ENCODE measurements at regions not wholly inside any gene's neighbourhood (a gene's known extent, or its start where the extent isn't known, plus 50 kb on each side); places are given as distances from the start of the nearest gene placed in this dataset.
"Not testable (repeated sequence)": the region's sequence is repeated elsewhere in the genome, so short reads cannot be mapped to it uniquely, and the experiment has no call there.

- not testable (repeated sequence) for DNase-seq
Measured at GRCh38 chr3:197459571-197459970, 96.2 kb downstream of the BDH1 start.

DNA sequence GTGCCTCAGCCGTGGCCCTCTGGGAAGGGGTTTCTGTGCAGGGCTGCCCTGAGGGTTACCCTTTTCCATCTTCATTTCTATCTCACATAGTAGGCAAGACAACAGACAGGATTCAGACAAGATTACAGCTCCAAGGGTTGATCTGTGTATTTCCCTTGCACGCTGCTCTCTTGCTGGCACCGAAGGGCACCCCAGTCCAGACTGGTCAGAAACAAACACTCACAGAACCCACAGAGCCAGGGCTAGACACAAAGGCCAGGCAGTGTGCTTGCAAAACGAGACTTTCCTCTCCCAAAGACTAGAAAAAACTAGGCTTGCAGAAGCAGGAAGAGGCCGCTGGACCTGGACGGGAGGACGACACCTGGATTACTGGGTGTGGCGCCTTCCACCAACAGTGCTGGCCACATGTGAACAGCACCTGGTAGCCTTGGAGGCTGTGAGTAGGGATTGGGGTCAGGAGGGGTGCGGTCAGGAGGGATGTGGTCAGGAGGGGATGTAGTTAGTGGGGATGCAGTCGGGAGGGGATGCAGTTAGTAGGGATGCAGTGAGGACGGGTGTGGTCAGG, 96.8 kb downstream of the BDH1 start:
- no peak for DNase-seq

- DNase-seq: no peak
Measured at GRCh38 chr3:197458179-197458707, 97.5 kb downstream of the BDH1 start.

DNA sequence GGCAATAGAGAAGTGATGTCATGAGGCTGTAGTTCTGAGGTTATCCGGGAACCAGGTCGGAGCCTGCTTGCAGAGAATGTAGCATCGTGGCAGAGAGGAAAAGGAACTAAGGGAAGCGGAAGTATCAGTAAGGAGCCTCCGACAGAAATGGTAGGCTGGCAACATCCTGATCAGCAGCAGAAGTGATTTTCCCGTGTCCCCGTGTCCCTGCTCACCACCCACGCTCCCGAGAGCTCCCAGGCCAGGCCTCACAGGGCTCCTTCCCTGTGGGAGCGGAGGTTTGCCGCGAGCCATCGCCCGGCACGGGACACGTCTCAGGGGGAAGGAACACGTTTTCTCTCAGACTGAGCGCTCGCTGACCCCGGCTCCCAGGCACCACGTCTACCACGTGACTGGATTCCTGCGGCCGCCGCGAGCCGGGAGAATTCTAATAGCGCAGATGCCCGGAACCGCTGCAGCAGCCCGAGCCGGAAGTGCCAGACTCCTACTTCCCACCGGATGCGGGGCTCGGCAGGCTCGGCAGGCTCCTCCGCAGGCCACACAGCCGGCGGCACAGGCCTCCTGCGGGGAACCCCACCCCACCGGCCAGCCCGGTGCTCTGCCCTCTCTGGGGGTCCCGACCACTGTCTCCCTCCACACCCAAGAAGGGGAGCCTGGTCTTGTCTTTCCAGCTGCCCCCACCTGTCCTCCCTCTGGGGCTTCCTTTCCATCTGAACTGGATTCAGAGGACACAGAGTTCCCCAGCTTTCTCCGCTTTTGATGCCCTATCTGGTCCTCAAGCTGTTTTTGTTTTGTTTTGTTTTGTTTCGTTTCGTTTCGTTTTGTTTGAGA, 99.3 kb downstream of the BDH1 start:
- DNase-seq: no peak

GRCh38 chr3:197454841-197455240, 100.9 kb downstream of the BDH1 start:
- not testable (repeated sequence) for DNase-seq

DNA sequence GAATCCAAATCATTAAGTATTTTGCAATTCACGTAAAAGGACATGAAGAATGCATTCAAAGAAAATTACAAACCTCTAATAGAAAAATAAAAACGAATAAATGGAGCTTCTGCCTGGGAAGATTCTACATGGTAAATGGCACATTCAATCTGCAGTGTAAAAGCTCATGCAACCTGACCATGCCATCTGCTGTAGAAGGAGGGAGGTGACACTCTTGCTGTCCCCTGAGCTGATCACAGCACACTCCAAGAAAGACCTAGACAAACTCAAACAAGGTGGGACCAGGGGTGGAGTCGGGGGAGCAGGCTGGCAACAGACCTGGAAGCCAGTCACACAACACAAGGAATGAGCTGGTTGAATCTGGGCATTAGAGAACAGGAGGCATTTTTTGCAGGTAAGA, 101.8 kb downstream of the BDH1 start:
- DNase-seq: peak in 5 of 56 donors; percentile 6 to 31 (median 14)

DNA sequence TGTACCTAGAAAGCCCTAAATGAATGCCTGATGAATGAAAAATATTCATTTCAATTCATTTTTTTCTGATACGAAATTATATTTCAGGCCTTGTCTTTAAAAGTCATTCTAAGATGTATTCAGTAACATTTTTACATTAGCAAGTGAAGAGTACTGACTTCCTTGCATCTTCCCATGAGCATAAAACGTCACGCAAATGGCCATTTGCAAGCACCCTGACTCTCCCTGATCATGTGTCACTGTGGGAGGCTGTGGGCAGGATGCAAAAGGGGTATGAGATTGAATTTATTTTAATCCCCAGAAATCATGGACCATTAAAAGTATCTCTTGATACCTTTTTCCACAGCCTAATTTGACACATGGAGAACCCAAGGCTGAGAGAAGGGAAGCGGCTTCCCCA, 105.0 kb downstream of the BDH1 start:
- DNase-seq: no peak

GRCh38 chr3:197450308-197450707, 105.5 kb downstream of the BDH1 start:
- DNase-seq: no peak

- DNase-seq: not testable (repeated sequence)
Measured at GRCh38 chr3:197449181-197449580, 106.6 kb downstream of the BDH1 start.

DNA sequence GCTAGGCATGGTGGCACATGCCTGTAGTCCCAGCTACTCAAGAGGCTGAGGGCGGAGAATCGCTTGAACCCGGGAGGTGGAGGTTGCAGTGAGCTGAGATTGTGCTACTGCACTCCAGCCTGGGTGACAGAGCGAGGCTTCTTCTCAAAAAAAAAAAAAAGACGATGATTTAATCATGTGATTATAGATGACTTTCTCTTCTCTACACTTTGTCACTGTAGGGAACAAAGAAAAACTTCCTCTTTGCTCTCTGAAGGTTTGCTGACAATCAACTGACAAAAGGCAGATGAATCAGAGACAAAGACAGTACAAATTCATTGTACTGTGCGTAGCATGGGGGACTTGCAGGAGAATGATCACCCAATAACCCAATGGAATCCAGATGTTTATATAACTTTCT, 108.0 kb downstream of the BDH1 start:
- DNase-seq: not testable (repeated sequence)

GRCh38 chr3:197447057-197447456, 108.7 kb downstream of the BDH1 start:
- DNase-seq: no peak

DNA sequence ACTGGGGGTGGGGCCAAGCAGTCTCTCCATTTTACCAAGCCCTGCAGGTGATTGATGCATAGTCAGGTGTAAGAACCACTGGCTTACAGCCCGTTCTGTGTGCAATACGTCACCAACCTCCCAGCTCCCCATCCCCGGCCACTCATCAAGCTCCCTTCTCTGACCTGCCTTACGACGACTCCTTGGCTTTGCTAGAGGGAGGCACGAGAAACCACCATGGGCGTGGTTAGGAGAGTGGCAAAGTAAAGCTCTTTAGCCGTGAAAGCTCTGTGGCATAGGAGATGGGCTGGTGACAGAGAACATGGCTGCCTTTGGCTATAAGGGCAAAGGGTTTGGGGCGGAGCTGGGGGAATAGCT, 109.1 kb downstream of the BDH1 start:
- DNase-seq: no peak

DNA sequence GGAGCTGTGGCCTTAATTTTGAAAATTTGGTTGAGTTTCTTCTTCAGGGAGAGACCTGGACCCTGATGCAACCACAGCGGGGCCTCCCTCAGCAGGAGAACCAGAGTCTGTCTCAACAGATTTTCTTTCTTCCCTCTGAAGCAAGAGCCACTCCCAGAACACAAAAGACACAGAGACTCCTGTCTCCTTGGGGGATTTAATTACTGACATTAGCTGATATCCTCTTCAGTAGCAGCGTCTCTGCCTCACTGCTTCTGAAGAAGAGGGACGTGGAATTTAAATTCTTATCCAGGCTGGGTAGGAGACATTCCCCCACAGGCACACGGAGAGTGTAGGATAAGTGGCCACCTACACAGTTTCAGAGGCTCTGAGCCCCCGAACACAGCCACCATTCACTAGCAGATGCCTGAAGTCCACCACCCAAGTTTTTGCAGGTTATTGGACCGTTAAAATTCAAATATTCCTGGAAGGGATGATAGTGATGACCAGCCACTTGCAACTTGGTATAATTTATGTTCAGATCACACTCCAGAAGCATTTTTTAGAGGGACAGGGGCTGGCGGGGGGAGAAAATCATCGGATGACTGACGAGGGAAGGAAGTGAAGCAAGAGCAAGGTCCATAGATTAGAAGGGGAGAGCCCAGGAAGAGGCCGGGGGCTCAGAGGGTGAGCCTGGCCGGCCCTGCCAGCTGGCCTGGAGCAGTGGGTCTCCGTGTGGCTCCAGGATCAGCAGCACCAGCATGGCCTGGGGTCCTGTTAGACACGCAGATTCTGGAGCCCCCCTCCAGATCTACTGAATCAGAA, 109.7 kb downstream of the BDH1 start:
- DNase-seq: no peak

GRCh38 chr3:197444793-197445379, 110.9 kb downstream of the BDH1 start:
- DNase-seq: no peak

GRCh38 chr3:197443506-197443905, 112.3 kb downstream of the BDH1 start:
- DNase-seq: no peak

GRCh38 chr3:197440717-197441303, 115.0 kb downstream of the BDH1 start:
- no peak for DNase-seq

- DNase-seq: no peak
Measured at GRCh38 chr3:197438906-197439305, 116.9 kb downstream of the BDH1 start.

GRCh38 chr3:197435426-197435825, 120.3 kb downstream of the BDH1 start:
- no peak for DNase-seq

DNA sequence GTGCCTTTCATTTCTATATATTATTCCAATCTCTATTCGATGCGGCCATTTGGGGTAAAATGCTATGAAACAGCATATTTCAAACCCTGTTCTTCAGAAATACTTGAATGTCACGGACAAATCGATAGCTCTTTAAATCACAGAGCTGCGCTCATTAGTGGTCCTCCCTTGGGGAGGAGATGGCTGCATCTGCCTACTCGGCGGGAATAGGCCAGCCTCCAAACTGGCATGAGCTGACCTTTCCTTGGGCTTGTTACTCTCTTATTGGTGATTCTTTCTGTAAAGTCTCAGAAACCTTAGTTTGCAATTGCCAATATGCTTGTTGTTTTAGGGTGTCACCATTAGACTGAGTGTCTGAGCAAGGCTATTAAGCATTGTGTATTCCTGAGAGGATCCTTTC, 120.9 kb downstream of the BDH1 start:
- no peak for DNase-seq

- no peak for DNase-seq
Measured at GRCh38 chr3:197432384-197433127, 123.2 kb downstream of the BDH1 start.
